ENCODE measurements at regions not wholly inside any gene's neighbourhood (a gene's known extent, or its start where the extent isn't known, plus 50 kb on each side); places are given as distances from the start of the nearest gene placed in this dataset.
"Not testable (repeated sequence)": the region's sequence is repeated elsewhere in the genome, so short reads cannot be mapped to it uniquely, and the experiment has no call there.

DNA sequence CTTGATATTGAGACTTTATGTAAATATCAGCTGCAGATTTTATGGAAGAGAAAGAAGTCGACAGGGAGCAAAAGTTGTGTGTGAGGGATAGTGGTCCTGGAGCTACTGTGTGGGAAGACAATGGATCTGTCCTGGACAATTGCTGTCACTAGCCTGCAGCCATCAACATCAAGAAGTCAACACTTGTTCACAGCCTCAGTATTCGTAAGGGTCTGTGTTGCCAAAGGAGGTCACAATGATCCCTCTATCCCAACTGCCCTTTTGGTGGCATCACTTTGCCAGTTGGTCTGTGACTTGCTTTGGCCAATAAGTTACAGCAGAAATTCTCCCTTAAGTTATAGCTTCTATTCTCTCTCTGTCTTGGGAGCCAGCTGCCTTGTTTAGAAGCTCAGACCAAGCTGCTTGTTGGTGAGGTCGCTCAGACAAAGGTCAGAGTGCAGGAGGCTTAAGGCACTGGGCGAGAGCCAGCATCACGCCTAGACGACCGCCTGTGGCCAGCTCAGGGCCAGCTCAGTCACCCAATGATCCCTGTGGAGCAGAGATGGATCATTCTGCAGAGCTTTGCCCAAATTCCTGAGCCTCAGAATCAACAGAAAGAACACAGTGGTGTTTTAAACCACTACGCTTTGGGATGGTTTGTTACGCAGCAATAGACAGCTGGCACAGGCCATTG lies 134.9 kb downstream of the RHOU start:
- DNase-seq: no peak

- no peak for DNase-seq
Observed at GRCh38 chr1:228871314-228872061, 136.2 kb downstream of the RHOU start.

DNA sequence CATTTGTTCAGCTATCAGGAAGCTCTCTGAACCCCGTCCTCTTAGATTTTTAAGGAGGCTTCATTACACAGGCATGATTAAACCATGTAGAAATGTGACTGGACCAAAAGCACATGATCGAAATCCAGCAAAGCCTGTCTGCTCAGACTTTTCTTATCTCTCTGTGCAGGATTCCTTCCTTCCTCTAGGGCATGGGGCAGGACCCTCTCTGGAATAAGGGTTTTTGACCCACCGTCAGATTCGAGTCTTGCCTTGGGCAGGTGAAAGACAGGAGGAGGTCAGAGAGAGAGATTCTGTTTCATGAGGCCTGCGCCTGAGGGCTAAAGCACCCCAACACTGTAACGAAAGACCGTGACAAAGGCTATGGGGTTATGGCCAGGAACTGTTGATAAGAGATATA lies 136.8 kb downstream of the RHOU start:
- no peak for DNase-seq

DNA sequence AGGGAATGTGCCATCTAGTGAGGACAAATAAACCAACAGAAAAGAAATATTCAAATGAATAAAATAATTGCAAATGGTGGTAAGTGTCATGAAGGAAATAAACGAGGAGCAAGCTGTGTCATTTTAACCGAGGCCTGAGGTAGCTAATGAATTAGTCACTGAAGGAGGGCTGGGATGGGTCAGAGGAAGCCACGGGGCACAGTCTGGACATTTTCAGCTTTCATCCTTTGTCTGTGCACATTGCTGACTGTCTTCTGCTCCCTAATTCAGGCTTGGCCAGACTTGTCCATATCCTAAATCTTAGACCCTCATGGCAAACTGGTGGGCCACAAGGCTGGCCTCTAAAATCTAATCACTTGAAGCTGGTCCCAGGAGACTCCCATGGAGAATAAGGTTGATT lies 138.4 kb downstream of the RHOU start:
- no peak for DNase-seq

- no peak for DNase-seq
Observed at GRCh38 chr1:228875741-228876140, 140.5 kb downstream of the RHOU start.

GRCh38 chr1:228876187-228876586 lies 140.9 kb downstream of the RHOU start:
- no peak for DNase-seq

- DNase-seq: no peak
Observed at GRCh38 chr1:228879164-228879563, 143.9 kb downstream of the RHOU start.

DNA sequence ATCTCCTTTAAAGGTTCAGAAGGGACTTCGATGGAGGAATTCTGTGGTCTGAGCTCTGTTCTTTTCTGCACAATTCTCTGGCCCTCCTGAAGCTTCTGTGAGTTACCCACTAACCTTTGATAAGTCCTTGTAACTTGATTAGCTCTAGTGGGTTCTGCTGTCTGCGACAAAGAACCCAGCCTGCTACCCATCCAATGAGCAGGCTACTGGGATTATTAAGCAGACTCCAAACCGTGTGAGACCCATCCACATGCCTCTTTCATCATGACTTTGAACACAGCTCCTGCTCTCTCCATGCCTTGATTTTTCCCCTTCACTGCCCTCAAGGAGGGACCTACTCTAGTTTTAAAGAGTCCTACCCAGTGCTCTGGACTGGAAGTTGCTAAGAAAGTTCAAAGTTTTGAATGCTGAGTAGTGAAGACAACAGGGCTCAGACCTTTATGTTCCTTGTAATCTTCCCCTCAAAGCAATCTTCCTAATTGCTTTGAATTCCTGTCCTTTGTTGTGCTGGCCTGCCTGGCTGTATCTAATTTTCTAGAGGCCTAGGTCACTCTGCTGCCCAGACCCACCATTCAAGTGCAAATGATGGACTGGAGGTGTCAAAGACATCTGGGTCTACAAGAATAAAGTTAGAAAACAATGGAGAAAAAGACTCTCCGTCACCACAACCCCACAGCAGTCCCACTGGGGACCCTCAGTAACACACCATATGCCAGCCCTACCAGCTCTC lies 146.9 kb downstream of the RHOU start:
- no peak for DNase-seq

DNA sequence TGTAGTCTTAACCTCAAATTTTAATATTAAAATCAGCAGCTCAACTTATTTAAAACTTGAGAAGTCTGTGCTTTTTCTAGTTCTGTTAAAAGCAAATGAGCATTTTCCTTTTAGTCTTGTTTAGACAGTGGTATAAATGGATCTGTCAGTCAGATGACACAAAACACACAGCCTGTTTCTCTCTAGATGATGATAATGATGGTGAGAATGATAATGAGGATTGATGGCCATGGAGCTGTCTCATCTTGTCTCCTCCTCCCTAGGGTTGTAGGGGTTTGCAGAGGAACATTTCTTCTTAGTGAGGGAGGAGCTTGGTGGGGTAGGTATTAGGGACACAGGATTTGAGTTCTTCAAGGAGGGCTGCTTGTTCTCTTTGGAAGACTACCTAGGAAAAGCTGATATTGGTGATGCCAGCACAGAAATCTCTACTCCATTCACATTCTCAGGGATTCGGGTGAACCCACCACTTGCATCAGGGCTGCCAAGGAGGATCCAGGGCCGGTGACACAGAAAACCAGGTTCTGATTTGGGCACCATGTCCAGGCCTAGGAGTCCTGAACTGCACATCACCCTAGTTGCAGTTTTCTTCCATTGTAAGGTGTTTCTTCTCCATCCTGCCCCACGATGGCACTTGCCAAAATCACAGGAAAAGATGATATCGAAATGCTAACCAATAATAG lies 147.6 kb downstream of the RHOU start:
- DNase-seq: no peak

GRCh38 chr1:228883535-228883934 lies 148.3 kb downstream of the RHOU start:
- DNase-seq: no peak

DNA sequence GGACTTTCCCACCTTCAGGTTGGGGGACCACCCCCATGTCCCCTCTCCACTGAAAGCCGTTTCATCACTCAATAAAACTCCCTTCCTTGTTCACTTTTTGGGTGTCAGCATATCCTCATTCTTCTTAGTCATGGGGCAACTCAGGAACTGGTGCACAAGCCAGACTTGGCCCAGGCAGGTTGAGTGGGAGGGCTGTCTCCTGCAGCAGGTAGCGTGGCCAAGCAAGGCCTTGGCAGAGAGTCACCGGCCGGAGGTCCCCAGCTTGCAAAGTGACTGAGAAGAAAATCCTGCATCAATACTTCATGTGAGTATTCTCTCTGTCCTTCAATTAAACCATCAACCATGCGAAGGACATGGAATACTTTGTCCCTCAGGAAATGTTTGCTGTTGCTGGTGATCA lies 148.9 kb downstream of the RHOU start:
- DNase-seq: no peak

DNA sequence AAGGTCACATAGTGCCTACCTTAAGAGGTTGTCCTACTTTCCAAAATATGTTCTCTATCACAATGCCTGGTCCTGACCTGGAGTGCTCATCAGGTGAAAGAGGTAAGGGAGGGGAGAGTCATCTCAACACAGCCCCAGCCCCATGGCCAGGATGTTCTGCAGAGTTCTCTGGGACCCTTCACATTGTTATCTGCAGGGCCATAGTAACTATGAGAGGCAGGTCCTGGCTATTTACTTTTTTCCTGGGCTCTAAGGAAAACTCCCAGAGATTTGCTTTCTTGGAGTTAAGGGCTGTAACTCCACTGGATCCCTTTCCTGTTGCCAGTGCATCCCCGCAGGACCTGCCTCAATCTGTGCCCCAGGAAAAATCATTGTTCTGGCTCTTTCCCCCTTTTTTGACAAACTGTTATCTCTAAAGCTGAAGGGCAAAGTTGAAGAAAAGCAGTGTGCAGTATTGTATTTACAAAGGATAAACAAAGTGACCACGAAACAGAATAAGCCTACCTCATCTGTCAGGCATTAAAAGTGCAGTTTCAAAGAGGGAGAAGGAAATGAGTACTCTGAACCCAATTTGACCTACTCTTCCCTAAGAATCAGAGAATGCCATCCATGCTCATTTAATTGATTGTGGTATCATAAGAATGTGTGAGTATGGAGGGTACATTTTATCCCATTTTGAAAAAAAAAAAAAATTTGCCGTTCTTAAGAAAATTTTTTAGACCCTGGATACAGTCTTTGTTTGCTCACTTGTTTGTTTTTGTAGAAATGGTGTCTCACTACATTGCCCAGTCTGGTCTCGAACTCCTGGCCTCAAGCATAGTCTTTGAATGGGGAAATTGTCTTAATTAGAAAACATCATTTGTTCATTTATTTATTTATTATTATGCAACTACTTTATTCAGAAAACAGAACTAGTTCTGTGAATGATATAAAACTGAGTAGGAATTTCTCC lies 149.6 kb downstream of the RHOU start:
- DNase-seq: no peak

DNA sequence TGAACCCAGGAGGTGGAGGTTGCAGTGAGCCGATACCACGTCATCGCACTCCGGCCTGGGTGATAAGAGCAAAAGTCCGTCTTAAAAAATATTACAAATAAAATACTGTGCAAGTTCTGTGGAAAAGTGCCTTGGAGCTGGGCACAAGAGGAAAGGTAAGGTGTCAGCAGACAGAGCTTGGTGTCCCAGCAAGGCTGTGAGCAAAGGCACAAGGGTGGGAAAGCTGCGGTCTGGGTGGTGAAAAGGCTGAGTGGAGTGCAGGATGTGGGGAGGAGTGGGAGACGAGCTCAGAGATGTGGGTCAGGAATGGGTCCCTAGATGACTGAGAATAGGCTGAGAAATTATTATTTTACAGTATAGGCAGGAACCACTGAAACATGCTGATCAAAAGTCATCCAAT lies 150.6 kb downstream of the RHOU start:
- no peak for DNase-seq

GRCh38 chr1:228887101-228887500 lies 151.8 kb downstream of the RHOU start:
- no peak for DNase-seq

DNA sequence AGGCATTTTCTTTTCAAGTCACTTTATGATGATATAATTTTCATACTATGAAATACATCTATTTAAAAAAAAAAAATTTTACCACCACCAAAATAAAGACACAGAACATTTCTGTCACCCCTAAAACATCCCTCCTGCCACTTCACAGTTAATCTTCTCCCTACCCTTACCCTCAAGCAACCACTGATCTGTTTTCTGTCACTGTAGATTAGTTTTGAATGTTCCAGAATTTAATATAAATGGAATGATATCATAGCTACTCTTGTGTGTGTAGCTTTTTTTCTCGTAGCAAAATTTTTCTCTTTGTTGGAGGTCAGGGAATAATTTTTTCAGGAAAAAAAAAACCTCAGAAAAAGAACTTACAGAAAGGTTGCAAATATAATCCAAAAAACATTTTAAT lies 152.7 kb downstream of the RHOU start:
- DNase-seq: no peak

DNA sequence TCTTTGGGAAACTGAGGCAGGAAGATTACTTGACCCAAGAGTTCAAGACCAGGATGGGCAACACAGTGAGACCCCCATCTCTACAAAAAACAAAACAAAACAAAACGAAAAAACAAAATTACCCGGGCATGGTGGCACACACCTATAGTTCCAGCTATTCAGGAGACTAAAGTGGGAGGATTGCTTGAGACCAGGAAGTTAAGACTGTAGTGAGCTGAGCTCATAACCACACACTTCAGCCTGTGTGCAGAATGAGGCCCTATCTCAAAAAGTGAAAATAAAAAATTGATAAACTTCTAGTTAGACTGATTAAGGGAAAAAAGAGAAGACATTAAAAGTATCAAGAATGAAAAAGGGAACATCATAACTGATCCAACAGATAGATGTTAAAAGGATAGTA lies 154.0 kb downstream of the RHOU start:
- no peak for DNase-seq

DNA sequence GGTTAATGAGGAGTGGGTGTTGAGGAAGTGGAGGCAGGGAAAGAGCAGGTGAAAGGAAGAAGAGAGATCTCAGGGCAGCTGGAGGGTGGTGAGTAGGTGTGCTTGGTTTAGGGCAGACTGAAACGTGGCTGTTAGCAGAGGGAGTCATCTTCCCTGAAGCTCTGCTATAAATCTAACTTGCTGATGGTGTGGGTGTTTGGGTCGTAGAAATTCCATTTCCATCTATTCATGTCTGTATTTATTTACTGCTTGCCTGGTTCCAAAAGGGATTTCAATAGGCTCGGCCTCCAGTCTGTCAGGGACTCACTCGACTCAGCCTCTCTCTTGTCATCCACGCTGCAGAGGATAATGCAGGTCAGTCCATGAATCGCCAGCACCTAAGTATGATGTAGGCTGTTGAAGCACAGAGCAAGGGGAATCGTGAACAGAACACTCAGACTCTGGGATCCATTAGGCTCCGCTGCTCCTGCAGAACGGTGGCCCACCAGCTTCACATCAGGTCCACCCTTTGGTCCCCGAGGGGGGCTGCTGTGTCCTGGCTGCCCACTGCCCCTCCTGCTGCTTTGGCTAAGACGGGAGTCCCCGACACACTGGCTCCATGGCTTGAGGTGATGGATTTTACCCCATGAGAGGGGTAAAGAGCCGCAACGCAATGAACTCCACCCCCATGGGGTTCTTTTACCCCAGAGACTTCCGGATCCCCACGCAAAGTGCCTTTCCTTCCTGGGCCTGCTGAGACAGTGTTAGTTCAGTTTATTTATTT lies 156.2 kb downstream of the RHOU start:
- no peak for DNase-seq

GRCh38 chr1:228892200-228892599 lies 156.9 kb downstream of the RHOU start:
- not testable (repeated sequence) for DNase-seq

- no peak for DNase-seq
Observed at GRCh38 chr1:228894442-228894989, 159.2 kb downstream of the RHOU start.

DNA sequence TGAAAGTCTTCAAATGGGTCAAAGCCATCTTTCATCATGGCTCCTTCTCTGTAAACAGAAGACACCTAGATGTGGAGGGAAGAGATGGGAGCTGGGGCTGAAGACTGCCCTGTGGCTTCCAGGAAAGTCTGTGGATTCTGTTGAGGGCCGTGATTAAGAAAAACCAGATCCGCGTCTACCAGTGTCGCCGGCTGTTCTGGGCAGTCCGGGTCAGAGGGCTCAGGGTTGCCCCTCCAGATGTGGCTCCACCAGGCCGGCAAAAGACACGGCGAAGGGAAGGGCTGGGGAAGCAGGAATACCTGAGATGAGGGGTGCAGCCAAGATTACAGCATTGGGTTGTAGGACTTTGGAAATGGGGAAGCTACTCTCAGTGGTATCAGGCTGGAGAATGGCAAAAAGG lies 162.6 kb downstream of the RHOU start:
- no peak for DNase-seq

DNA sequence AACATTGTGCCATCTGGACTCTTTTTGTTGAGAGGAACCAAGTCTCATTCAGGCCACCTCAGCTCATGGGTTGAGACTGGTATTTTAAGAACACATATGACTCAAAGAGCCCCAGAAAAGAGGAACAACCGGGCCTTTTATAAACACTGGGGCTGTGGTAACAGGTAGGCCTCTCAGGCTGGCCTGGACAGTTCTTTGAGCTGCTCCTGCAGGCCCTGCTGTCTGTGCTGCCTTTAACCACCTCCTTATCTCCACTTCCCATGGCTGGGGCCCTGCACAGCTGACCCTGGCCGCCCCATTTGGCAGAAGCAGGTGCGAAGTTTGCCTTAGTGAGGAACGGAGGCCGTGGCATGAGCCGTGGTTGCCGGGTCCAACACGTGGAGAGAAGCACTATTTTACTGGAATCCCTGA lies 163.3 kb downstream of the RHOU start:
- DNase-seq: no peak

Measured in NCI-H510A treated with DMSO at 0.1 percent for 48 hours (cell line).